Nephron progenitor cell (in vitro differentiated cells): ENCODE measurements at regions not wholly inside any gene's neighbourhood (a gene's known extent, or its start where the extent isn't known, plus 50 kb on each side); places are given as distances from the start of the nearest gene placed in this dataset.
"Not testable (repeated sequence)": the region's sequence is repeated elsewhere in the genome, so short reads cannot be mapped to it uniquely, and the experiment has no call there.

ENCODE experiments used
- DNase-seq: peaks from one replicate; pipeline ENCODE4 v3.0.0; 2021
- H3K27ac Mint-ChIP-seq: 2 replicates; pipeline ENCODE4 v1.8.0; 2021; ENCODE audit warnings: mild to moderate bottlenecking, moderate library complexity, mixed read lengths
- H3K27me3 Mint-ChIP-seq: 2 replicates; pipeline ENCODE4 v1.8.0; 2021; ENCODE audit warnings: mild to moderate bottlenecking, low read depth, mixed read lengths; ENCODE audit not compliant: poor library complexity
- H3K36me3 Mint-ChIP-seq: 2 replicates; pipeline ENCODE4 v1.8.0; 2021; ENCODE audit warnings: low read depth, mixed read lengths
- H3K4me1 Mint-ChIP-seq: 2 replicates; pipeline ENCODE4 v1.8.0; 2021; ENCODE audit warnings: mixed read lengths
- H3K4me3 Mint-ChIP-seq: 2 replicates; pipeline ENCODE4 v1.8.0; 2021; ENCODE audit warnings: mild to moderate bottlenecking, moderate library complexity, mixed read lengths
- H3K9me3 Mint-ChIP-seq: 2 replicates; pipeline ENCODE4 v1.8.0; 2021; ENCODE audit warnings: mild to moderate bottlenecking, moderate library complexity, mixed read lengths
- TF ChIP-seq, protein P1 (sequence below): fragments of 200-600 bp; sonication (generic); IDR thresholded peaks from 2 replicates; pipeline ENCODE4 v1.5.0; 2021; ENCODE audit warnings: antibody characterized with exemption

DNA sequence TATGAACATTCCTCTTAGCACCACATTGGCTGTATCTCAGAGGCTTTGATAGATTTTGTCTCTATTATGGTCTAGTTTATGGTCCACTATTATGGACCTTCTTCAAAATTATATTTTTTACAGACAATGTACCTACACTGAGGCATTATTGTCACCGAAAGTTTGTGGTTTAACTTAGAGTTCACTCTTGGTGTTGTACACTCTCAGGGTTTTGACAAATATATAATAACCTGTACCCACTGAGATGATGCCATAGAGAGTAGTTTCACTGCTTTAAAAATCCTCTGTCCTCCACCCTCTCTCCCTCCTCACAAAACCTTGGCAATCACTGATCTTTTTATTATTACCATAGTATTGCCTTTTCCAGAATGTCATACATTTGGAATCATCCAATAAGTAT, 528.2 kb downstream of the SLC6A15 start:
- peaks cover 6% of the 10 kb centered on the region for H3K27me3 Mint-ChIP-seq
- H3K4me3 Mint-ChIP-seq = no peak overlapping the region
- H3K9me3 Mint-ChIP-seq = peaks cover 26% of the 10 kb centered on the region
- TF ChIP-seq, protein P1, sequence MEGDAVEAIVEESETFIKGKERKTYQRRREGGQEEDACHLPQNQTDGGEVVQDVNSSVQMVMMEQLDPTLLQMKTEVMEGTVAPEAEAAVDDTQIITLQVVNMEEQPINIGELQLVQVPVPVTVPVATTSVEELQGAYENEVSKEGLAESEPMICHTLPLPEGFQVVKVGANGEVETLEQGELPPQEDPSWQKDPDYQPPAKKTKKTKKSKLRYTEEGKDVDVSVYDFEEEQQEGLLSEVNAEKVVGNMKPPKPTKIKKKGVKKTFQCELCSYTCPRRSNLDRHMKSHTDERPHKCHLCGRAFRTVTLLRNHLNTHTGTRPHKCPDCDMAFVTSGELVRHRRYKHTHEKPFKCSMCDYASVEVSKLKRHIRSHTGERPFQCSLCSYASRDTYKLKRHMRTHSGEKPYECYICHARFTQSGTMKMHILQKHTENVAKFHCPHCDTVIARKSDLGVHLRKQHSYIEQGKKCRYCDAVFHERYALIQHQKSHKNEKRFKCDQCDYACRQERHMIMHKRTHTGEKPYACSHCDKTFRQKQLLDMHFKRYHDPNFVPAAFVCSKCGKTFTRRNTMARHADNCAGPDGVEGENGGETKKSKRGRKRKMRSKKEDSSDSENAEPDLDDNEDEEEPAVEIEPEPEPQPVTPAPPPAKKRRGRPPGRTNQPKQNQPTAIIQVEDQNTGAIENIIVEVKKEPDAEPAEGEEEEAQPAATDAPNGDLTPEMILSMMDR = no peak
- no peaks in the 10 kb centered on the region for H3K4me1 Mint-ChIP-seq
- H3K27ac Mint-ChIP-seq = no peak overlapping the region
- DNase-seq = no peak
- no peaks in the 10 kb centered on the region for H3K36me3 Mint-ChIP-seq

DNA sequence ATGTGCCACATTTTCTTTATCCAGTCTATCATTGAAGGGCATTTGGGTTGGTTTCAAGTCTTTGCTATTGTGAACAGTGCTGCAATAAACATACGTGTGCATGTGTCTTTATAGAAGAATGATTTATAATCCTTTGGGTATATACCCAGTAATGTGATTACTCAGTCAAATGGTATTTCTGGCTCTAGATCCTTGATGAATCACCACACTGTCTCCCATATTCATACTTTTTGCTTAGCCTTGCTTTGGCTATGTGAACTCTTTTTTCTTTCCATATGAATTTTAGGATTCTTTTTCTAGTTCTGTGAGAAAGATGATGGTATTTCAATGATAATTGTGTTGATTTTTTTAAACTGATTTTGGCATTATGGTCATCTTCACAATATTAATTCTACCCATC, 530.1 kb downstream of the SLC6A15 start:
- H3K27me3 Mint-ChIP-seq, H3K36me3 Mint-ChIP-seq, H3K27ac Mint-ChIP-seq, H3K4me3 Mint-ChIP-seq, H3K4me1 Mint-ChIP-seq, DNase-seq: not testable (repeated sequence)
- H3K9me3 Mint-ChIP-seq = peaks cover 25% of the 10 kb centered on the region

DNA sequence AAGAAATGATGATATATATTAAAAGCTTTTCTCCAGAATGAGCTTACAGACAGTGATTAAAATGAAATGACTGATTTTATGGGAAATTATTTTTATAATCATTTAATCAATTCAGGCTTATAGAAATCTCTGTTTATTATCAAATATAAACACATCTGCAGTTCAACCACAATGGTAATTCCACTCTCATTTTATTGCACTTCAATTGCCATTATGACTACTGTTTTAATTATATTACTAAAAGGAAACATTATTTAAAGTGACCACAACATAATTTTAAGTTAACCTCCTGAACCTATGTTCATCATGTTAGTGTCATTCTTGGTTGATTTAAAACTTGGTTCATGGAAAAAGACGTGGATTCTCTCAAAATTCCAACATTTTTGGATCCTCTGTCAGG, 536.3 kb downstream of the SLC6A15 start:
- no peaks in the 10 kb centered on the region for H3K9me3 Mint-ChIP-seq
- no peaks in the 10 kb centered on the region for H3K36me3 Mint-ChIP-seq
- peaks cover under 1% of the 10 kb centered on the region for H3K27me3 Mint-ChIP-seq
- TF ChIP-seq, protein P1 = no peak
- no peaks in the 10 kb centered on the region for H3K4me1 Mint-ChIP-seq
- DNase-seq = no peak
- no peak overlapping the region for H3K27ac Mint-ChIP-seq
- H3K4me3 Mint-ChIP-seq = no peak overlapping the region

DNA sequence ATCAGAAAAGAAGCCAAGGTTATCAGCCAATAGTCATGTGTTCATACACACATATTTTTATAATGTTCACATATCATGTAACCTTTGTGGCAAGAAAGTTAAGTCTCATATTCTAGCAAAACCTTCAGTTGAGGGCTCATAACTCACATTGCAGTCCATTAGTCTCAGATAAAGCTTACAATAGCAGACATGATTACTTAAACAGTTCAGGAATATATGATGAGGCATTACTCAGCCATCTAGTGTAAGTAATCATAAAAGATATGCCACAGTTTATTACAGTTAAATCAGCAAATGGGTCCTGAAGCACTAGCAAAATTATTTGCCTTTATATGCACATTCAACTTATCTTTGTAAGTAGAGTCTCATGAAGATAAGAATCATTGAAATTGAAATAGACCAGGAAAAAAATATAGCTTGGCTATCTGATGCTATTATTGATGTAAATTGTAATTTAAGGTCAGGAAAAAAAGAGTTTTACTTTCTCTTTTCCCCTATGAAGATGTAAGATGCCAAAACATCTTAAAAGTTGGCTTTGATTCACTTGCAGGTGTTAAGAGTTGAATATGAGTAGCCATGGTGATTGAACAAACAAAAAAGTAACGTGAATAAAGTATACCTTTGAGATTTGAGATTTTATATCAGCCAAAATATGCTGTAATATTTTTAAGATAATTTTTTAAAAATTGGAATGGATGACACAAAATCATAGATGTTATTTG, 537.0 kb downstream of the SLC6A15 start:
- no peaks in the 10 kb centered on the region for H3K36me3 Mint-ChIP-seq
- no peak for DNase-seq
- no peaks in the 10 kb centered on the region for H3K27me3 Mint-ChIP-seq
- no peak overlapping the region for H3K27ac Mint-ChIP-seq
- H3K4me1 Mint-ChIP-seq = no peaks in the 10 kb centered on the region
- no peaks in the 10 kb centered on the region for H3K9me3 Mint-ChIP-seq
- H3K4me3 Mint-ChIP-seq = no peak overlapping the region
- TF ChIP-seq, protein P1 = no peak

DNA sequence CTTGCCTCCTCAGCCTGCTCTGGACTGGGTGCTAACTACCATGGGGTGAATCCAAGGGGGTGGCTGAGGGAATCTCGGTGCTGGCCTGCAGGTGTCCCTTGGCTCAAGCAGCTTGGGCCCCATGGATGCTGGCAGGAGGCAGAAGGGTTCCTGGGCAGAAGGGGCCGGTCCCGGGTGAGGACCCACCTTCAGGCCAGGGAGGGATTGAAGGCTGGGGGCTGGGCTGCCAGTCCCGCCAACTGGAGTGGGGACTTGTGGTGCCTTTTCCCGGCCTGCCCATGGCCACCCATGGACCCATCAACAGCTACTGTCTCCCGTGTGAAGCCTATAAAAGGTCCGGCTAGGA, 550.1 kb downstream of the SLC6A15 start:
- Mint-ChIP-seq H3K36me3 (no peaks in the 10 kb centered on the region), H3K4me1 (no peaks in the 10 kb centered on the region), H3K9me3 (no peaks in the 10 kb centered on the region), H3K4me3 (no peak overlapping the region), H3K27me3 (no peaks in the 10 kb centered on the region), H3K27ac (no peak overlapping the region)
- no peak for DNase-seq
- TF ChIP-seq, protein P1 = no peak

DNA sequence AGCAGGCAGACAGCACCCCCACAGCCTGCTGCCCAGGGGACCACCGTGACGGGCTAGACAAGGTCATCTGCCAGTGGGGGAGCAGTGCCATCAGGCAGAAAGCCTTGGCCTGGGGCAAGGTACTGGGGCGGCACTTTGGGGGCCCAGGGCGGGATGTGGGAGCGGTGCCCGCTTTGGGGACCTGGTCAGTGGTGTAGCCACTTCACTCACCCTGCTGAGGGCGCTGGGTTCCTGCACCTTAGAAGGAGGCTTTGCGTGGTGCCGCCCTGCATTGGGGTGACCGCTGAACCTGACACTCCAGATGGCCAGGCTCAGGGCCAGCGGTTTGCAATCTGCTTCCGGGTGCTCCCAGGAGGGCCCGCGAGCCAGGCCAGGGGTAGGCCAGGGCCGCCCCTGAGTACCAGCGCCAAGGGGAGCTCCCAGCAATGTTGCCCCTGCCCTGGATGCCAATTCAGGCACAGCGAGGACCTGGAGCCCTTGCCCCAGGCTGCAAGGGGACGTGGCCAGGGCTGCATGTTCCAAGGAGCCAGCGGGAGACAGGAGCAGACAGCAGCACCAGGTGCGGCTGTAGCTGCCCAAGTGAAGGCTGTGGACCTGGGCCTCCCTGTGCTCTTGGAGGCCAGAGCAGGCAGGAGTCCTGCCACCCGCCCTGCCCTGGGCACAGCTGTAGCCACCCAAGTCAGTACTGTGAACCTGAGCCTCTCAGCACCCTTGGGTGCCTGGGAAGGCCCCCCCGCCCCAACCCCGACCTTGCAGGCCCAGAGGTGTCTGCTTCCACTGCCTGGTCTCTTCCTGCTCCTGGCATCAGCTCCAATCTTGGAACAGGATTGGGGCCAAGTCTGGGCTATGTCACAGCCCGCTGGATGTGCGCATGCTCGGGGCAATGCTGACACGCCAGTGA, 550.7 kb downstream of the SLC6A15 start:
- Mint-ChIP-seq H3K4me3 (no peak overlapping the region), H3K27me3 (no peaks in the 10 kb centered on the region), H3K36me3 (no peaks in the 10 kb centered on the region), H3K9me3 (no peaks in the 10 kb centered on the region), H3K27ac (no peak overlapping the region), H3K4me1 (no peaks in the 10 kb centered on the region)
- no peak for DNase-seq
- TF ChIP-seq, protein P1 = no peak
